ENCODE measurements at regions not wholly inside any gene's neighbourhood (a gene's known extent, or its start where the extent isn't known, plus 50 kb on each side); places are given as distances from the start of the nearest gene placed in this dataset.

DNA sequence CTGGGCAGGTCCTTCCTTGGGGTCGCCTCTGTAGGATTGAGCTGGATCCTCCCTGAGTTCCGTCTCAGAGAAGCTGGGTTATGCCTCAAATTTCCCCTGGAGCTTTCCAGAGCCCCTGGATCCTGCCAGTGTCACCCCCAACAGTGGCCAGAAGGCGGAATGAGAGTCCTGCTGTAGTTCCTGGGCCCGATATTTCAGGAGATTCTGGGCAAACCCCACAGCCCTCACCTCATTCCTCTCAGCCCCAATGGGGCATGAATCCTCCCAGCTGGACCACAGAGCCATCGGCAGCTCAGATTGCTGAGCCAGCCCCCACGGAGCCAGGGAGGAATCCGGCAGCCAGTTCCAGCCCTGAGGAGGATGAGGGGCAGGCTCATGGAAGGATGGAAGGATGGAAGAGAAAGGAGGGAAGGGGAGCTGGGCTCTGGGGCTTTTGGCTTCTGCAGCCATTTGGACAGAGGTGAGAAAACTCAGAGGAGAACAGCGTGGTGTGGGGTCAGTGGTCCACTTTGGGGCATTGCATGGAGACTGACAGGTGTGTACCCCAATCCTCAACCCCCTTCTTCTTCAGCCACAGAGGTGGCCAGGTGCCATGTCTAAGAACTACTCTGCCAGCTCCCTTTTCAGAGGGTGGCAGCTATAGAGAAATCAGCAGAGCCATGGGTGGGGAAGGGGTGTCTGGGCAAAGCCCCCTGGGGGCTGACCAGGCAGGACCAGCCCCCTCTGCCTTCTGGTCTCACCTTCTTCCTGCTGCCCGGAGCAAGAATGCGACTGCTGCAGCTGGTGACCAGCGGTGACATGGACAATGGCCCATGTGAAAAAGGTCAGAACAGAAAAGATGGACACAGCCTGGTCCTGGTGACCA is 867.6 kb downstream of the TBC1D22A start:
- TF ChIP-seq, protein P1, sequence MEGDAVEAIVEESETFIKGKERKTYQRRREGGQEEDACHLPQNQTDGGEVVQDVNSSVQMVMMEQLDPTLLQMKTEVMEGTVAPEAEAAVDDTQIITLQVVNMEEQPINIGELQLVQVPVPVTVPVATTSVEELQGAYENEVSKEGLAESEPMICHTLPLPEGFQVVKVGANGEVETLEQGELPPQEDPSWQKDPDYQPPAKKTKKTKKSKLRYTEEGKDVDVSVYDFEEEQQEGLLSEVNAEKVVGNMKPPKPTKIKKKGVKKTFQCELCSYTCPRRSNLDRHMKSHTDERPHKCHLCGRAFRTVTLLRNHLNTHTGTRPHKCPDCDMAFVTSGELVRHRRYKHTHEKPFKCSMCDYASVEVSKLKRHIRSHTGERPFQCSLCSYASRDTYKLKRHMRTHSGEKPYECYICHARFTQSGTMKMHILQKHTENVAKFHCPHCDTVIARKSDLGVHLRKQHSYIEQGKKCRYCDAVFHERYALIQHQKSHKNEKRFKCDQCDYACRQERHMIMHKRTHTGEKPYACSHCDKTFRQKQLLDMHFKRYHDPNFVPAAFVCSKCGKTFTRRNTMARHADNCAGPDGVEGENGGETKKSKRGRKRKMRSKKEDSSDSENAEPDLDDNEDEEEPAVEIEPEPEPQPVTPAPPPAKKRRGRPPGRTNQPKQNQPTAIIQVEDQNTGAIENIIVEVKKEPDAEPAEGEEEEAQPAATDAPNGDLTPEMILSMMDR (IDR thresholded peaks at IDR 0.05) = no peak
- TF ChIP-seq POLR2AphosphoS5 (IDR thresholded peaks at IDR 0.05) = no peak
- TF ChIP-seq POLR2A (IDR thresholded peaks at IDR 0.05) = no peak
- TF ChIP-seq EP300 (IDR thresholded peaks at IDR 0.05) = no peak
